ENCODE measurements at regions not wholly inside any gene's neighbourhood (a gene's known extent, or its start where the extent isn't known, plus 50 kb on each side); places are given as distances from the start of the nearest gene placed in this dataset.
A peak's percentile ranks its signal among the peaks of the same experiment; 100 is the strongest.

GRCh38 chr10:110358869-110359629 is 54.3 kb upstream of the SMNDC1 start:
- TF ChIP-seq, protein P1, sequence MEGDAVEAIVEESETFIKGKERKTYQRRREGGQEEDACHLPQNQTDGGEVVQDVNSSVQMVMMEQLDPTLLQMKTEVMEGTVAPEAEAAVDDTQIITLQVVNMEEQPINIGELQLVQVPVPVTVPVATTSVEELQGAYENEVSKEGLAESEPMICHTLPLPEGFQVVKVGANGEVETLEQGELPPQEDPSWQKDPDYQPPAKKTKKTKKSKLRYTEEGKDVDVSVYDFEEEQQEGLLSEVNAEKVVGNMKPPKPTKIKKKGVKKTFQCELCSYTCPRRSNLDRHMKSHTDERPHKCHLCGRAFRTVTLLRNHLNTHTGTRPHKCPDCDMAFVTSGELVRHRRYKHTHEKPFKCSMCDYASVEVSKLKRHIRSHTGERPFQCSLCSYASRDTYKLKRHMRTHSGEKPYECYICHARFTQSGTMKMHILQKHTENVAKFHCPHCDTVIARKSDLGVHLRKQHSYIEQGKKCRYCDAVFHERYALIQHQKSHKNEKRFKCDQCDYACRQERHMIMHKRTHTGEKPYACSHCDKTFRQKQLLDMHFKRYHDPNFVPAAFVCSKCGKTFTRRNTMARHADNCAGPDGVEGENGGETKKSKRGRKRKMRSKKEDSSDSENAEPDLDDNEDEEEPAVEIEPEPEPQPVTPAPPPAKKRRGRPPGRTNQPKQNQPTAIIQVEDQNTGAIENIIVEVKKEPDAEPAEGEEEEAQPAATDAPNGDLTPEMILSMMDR (conservative IDR thresholded peaks at IDR 0.05), result peak; percentile 32
- no peak for TF ChIP-seq ZFX (IDR thresholded peaks at IDR 0.05)

GRCh38 chr10:110360857-110361474 is 56.2 kb upstream of the SMNDC1 start:
- no peak for TF ChIP-seq ZFX (IDR thresholded peaks at IDR 0.05)
- H3K27ac ChIP-seq, result no peak overlapping the region

More at GRCh38 chr10:110358869-110359629, 54.3 kb upstream of the SMNDC1 start:
- H3K27ac ChIP-seq, result no peak overlapping the region

DNA sequence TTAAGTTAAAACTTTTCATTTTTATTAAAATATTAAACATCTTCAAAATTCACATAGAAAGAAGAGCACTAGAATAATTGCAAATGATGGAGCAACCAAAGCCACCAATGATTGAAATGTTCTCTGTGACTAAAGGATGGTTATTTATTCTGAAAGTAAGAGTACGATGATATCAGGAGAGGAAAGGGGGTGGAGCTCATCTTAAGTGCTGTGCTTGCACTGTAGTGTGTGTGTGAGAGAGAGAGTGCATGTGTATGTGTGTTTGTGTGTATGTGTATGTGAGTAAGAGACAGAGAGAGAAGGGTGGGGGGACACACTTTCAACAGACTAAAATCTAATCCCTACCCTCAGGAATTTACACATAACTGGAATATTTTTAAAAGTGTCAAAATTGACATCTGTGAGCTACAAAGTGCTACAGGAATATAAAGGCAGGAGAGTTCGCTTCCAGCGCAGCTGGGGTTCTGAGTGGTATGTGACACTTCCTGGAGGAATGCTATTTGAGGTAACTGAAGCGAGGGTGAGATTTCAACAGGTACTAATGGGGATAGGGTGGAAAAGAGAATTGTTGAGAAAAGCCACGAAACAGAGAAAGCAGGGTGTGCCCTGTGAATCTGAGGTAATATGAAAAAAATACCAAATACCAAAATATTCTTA is 57.2 kb upstream of the SMNDC1 start:
- TF ChIP-seq ZFX (IDR thresholded peaks at IDR 0.05), result no peak
- TF ChIP-seq, protein P1 (conservative IDR thresholded peaks at IDR 0.05), result no peak
- no peak overlapping the region for H3K27ac ChIP-seq

DNA sequence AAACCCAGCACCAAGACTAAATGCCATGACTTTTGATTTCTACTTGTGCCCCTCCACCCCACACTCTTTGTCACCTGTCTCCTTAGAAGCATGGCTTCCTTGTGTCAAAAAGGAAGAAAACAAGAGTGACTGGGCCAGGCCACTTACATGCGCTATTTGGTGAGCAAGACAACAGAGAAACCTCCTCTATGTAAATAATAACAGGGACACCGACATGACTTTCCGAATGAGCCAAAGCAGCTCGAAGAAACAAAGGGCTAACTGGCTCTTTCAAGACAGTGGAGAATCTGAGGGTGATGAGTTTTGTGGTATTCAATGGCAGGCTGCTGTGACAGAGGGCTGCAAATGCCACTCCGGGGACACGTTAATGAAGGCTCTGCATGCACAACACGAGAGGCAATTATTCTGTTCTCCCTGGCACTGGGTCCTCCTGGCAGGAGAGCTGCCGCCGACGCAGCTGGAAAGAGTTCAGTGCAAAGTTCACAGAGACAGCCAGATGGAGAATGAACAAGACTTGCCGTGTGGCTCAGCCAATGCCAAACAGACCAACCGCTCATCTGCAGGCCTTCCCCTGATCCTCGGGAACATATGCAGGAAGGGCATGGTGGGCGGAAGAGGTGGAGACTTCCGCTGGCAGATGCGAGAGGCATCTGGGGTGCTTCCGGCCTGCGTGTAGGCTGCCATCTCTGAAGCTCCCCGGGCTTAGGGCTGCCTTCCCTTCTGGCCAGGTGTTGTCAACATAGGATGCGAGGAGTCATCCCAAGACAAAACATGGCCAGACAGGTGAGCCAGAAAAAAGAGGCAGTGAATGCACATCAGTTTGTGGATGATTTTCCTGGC is 59.1 kb upstream of the SMNDC1 start:
- no peak overlapping the region for H3K27ac ChIP-seq
- TF ChIP-seq ZFX (IDR thresholded peaks at IDR 0.05), result no peak
- TF ChIP-seq, protein P1 (conservative IDR thresholded peaks at IDR 0.05), result no peak

DNA sequence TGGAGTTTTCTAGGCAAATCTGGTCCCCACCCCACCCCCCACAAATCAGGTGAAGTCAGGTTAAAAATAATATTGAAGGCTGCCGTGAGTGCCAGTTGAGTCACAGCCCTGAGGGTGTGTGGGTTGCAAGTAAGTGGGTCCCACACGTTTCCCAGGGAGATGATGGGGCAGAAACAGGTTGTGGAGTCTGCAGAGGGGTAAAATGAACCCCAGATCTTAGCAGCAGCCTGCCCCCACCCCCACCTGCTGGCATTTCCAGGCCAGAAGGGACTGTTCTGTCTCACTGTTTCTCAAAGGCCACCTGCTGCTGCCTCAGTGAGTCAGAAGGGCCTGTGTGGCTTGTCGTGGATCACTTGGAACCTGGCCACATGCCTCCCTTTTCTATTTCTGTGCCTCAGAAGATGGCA is 59.8 kb upstream of the SMNDC1 start:
- H3K27ac ChIP-seq, result no peak overlapping the region
- TF ChIP-seq, protein P1 (conservative IDR thresholded peaks at IDR 0.05), result no peak
- no peak for TF ChIP-seq ZFX (IDR thresholded peaks at IDR 0.05)

DNA sequence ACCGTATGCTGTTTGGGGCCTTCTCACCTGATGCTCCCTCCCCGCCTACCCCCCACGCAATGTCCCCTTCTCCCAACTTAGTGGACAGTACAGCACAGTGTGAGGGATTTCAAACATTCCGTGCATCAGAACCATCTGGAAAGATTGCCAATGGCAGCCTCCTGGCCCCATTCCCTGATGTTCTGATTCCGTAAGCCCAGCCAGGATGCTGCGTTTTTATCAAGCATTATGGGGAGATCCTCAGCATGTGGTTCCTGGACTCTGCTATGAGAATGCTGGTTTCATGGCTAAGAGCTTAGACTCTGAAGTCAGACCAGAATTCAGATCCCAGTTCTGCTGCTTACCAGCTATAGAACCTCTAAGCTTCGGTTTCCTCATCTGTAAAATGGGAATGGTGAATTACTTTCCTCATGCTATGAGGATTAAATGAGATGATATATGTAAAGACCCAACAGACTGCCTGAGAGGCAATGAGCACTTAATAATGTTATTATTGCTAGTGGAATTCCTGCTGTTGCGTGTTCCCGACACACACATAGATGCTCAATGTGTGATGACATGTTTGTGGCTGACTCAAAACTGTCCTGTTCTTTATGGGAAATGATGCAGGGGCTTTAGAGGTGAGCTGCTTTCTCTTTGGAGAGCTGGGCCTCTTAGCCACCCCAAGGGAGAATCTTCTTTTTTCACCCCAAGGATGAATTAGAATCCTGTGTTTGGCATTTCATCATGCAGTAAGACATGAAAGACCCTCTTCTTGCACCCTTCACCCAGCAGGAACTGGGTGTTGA is 60.8 kb upstream of the SMNDC1 start:
- TF ChIP-seq, protein P1 (conservative IDR thresholded peaks at IDR 0.05), result no peak
- no peak for TF ChIP-seq ZFX (IDR thresholded peaks at IDR 0.05)
- H3K27ac ChIP-seq, result no peak overlapping the region

GRCh38 chr10:110366635-110367034 is 61.9 kb upstream of the SMNDC1 start:
- TF ChIP-seq, protein P1 (conservative IDR thresholded peaks at IDR 0.05), result no peak
- no peak for TF ChIP-seq ZFX (IDR thresholded peaks at IDR 0.05)
- no peak overlapping the region for H3K27ac ChIP-seq
